CD4-positive, alpha-beta memory T cell (primary cell): ENCODE measurements at regions not wholly inside any gene's neighbourhood (a gene's known extent, or its start where the extent isn't known, plus 50 kb on each side); places are given as distances from the start of the nearest gene placed in this dataset.
A peak's percentile ranks its signal among the peaks of the same experiment; 100 is the strongest.
"Not testable (repeated sequence)": the region's sequence is repeated elsewhere in the genome, so short reads cannot be mapped to it uniquely, and the experiment has no call there.

Experiments
- CTCF ChIA-PET: fragments of 350-600 bp; sonication (Branson Sonifier 250); formaldehyde crosslinking; loops from one replicate; lab custom pipeline; 2021; ENCODE audit warnings: inconsistent platforms; ENCODE audit not compliant: partially characterized antibody; lab: Charles Lee
- POLR2A ChIA-PET: fragments of 350-600 bp; sonication (Branson Sonifier 250); formaldehyde crosslinking; loops from one replicate; lab custom pipeline; 2021; ENCODE audit not compliant: partially characterized antibody; lab: Charles Lee
- DNase-seq, 5 donors: peaks; one replicate each; pipeline versions ENCODE4 v3.0.0 to v3.0.0-alpha.2; 2020 to 2022; ENCODE audit warnings: mixed read lengths in 1 of 5
- H3K27ac ChIP-seq: one replicate; pipeline ENCODE4 v1.7.0; 2013; ENCODE audit warnings: low read depth, low read length
- H3K27me3 ChIP-seq: 2 replicates; pipeline ENCODE4 v1.7.0; 2013; ENCODE audit warnings: mild to moderate bottlenecking, low read length, moderate library complexity; ENCODE audit not compliant: insufficient read depth
- H3K36me3 ChIP-seq: 2 replicates; pipeline ENCODE4 v1.7.0; 2013; ENCODE audit warnings: mild to moderate bottlenecking, low read length, moderate library complexity; ENCODE audit not compliant: insufficient read depth
- H3K4me1 ChIP-seq: 2 replicates; pipeline ENCODE4 v1.7.0; 2013; ENCODE audit warnings: mild to moderate bottlenecking, low read length, moderate library complexity; ENCODE audit not compliant: insufficient read depth
- H3K4me3 ChIP-seq, 2 donors: one replicate each; pipeline ENCODE4 v1.7.0; 2013; ENCODE audit warnings: low read length in 2 of 2, mild to moderate bottlenecking in 1 of 2
- H3K9me3 ChIP-seq, 2 donors: one replicate each; pipeline ENCODE4 v1.7.0; 2013; ENCODE audit warnings: low read length in 2 of 2, control low read depth in 1 of 2; ENCODE audit not compliant: control insufficient read depth in 1 of 2
- H3K27ac Mint-ChIP-seq, 7 donors: one replicate each; pipeline ENCODE4 v1.8.0; 2020 to 2021; ENCODE audit warnings: mixed read lengths in 7 of 7, mild to moderate bottlenecking in 6 of 7, inconsistent platforms in 3 of 7, moderate library complexity in 3 of 7
- H3K27me3 Mint-ChIP-seq, 2 donors: one replicate each; pipeline ENCODE4 v1.8.0; 2020 to 2021; ENCODE audit warnings: mixed read lengths in 2 of 2
- H3K36me3 Mint-ChIP-seq, 2 donors: one replicate each; pipeline ENCODE4 v1.8.0; 2020 to 2021; ENCODE audit warnings: mixed read lengths in 2 of 2, inconsistent platforms in 1 of 2, mild to moderate bottlenecking in 1 of 2
- H3K4me1 Mint-ChIP-seq, 4 donors: one replicate each; pipeline ENCODE4 v1.8.0; 2020 to 2021; ENCODE audit warnings: mixed read lengths in 4 of 4, mild to moderate bottlenecking in 1 of 4
- H3K4me3 Mint-ChIP-seq, 8 donors: one replicate each; pipeline ENCODE4 v1.8.0; 2020 to 2021; ENCODE audit warnings: mixed read lengths in 8 of 8, mild to moderate bottlenecking in 7 of 8, moderate library complexity in 6 of 8, inconsistent platforms in 3 of 8
- H3K9me3 Mint-ChIP-seq, 8 donors: one replicate each; pipeline ENCODE4 v1.8.0; 2020 to 2021; ENCODE audit warnings: mixed read lengths in 8 of 8, mild to moderate bottlenecking in 5 of 8, inconsistent platforms in 3 of 8, moderate library complexity in 1 of 8
- intact Hi-C: fragments of 100-400 bp; cut with micrococcal nuclease; formaldehyde crosslinking; loops from one replicate; pipeline ENCODE4 v1.15.1; 2023

DNA sequence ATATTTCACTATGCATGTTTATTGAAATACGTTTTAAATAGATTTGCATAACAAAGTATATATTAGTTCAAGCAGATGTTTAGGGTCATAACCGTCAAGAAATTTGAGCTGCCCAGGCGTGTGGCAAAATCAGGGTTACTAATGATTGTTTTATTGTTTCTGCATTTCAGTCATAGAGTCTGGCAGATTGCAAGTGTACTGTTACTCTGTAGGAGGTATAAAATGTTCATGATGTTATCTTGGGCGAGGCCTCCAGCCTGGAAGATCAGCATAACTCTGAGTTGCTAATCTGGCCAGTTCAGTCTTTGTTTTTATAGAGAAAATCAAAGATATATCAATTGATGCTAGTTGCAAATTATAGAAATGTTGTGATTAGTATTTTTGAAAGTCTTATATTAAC is 410.9 kb downstream of the CHL1 start:
- H3K27ac Mint-ChIP-seq, DNase-seq, H3K9me3 ChIP-seq, H3K27ac ChIP-seq, H3K4me1 ChIP-seq, H3K9me3 Mint-ChIP-seq, POLR2A ChIA-PET, H3K36me3 Mint-ChIP-seq, H3K27me3 ChIP-seq, intact Hi-C loops, H3K27me3 Mint-ChIP-seq, H3K36me3 ChIP-seq, H3K4me3 Mint-ChIP-seq, CTCF ChIA-PET, H3K4me3 ChIP-seq, H3K4me1 Mint-ChIP-seq: not testable (repeated sequence)

DNA sequence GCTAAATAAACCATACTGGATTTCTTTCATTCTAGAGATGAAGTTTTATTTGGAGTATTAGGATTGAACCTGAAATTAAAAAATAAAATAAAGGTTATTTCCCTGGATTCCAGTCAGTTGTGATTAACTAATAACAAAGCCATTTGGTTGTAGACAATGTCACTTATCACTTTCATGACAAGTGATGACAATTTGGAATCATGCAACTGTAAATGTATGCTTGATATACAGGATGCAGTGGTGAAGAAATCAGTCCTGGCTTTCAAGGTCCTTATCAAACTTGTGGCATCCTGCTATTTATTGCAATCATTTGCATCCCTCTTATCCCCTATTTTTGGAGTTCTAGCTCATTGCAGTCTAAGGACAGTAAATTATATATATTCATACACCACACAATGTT is 425.2 kb downstream of the CHL1 start:
- no peaks in the 10 kb centered on the region for H3K4me1 Mint-ChIP-seq

DNA sequence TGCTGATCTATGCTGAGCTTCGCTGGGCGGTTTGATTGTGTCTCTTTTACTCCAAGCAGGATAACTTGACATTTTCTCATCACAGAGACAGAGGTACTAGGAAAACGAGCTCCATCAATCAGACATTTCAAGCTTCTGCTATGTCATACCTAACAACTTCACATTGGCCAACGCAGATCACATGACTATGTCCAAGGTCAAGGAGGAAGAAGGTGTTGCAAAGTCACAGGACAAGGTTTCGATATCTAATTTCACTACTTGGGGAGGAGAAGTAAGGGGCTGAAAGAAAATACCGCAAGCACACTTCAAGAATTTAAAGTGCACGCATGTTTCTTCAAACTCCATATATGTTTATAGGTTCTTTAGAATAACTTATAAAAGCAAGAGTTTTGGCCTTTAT is 425.8 kb downstream of the CHL1 start:
- H3K27ac Mint-ChIP-seq = no peak overlapping the region
- DNase-seq = no peak
- Histone ChIP-seq H3K9me3 (no peaks in the 10 kb centered on the region), H3K27ac (no peak overlapping the region), H3K27me3 (no peaks in the 10 kb centered on the region), H3K4me1 (no peaks in the 10 kb centered on the region), H3K36me3 (no peaks in the 10 kb centered on the region), H3K4me3 (no peak overlapping the region)
- no peak overlapping the region for H3K4me3 Mint-ChIP-seq
- H3K27me3 Mint-ChIP-seq = no peaks in the 10 kb centered on the region
- intact Hi-C loops = no loop called here
- peaks cover 0 to 6% (median 2%) of the 10 kb centered on the region in 8 donors for H3K9me3 Mint-ChIP-seq
- ChIA-PET CTCF (no interaction called here), POLR2A (no interaction called here)
- no peaks in the 10 kb centered on the region for H3K4me1 Mint-ChIP-seq
- H3K36me3 Mint-ChIP-seq = no peaks in the 10 kb centered on the region

More for the DNA sequence above, 425.2 kb downstream of the CHL1 start:
- no peaks in the 10 kb centered on the region for H3K36me3 Mint-ChIP-seq
- no peaks in the 10 kb centered on the region for H3K36me3 ChIP-seq
- intact Hi-C loops = no loop called here
- CTCF ChIA-PET = no interaction called here
- POLR2A ChIA-PET = no interaction called here
- H3K9me3 ChIP-seq = no peaks in the 10 kb centered on the region
- no peak overlapping the region for H3K27ac Mint-ChIP-seq
- H3K27ac ChIP-seq = no peak overlapping the region
- no peak overlapping the region for H3K4me3 Mint-ChIP-seq
- DNase-seq = no peak
- no peak overlapping the region for H3K4me3 ChIP-seq
- peaks cover 0 to 6% (median 2%) of the 10 kb centered on the region in 8 donors for H3K9me3 Mint-ChIP-seq
- H3K4me1 ChIP-seq = no peaks in the 10 kb centered on the region
- no peaks in the 10 kb centered on the region for H3K27me3 Mint-ChIP-seq
- no peaks in the 10 kb centered on the region for H3K27me3 ChIP-seq

DNA sequence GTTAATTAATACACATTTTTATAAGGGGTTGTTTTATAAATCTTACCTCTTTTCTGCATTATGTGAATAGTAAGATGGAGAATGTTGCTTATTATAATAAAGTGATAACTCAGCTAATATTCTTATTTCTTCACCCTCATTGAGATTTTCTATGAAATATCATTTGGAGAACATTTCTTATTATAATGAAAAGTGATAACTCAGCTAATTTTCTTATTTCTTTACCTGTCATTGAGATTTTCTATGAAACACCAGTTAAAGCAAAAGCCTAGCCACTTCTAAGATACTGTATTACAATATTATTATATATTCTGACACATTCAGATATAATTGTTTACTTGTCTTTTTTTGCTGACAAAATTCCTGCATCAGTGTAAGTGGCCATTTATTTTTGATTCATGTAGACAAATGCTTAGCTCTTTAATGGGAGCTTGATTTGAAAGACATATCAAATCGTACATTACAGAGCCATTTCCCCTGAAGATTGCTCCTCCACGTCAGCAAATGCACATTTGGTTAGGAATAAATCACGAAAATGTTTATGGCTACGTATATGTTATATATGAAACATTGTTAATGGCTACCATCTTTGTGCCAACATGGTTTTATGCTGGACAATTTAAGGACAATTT is 427.5 kb downstream of the CHL1 start:
- Histone ChIP-seq H3K36me3 (no peaks in the 10 kb centered on the region), H3K4me3 (no peak overlapping the region), H3K4me1 (no peaks in the 10 kb centered on the region), H3K27me3 (no peaks in the 10 kb centered on the region), H3K27ac (no peak overlapping the region), H3K9me3 (no peaks in the 10 kb centered on the region)
- H3K36me3 Mint-ChIP-seq = no peaks in the 10 kb centered on the region
- CTCF ChIA-PET = no interaction called here
- H3K4me1 Mint-ChIP-seq = no peaks in the 10 kb centered on the region
- peaks cover 0 to 6% (median 2%) of the 10 kb centered on the region in 8 donors for H3K9me3 Mint-ChIP-seq
- H3K4me3 Mint-ChIP-seq = no peak overlapping the region
- no peaks in the 10 kb centered on the region for H3K27me3 Mint-ChIP-seq
- no peak overlapping the region for H3K27ac Mint-ChIP-seq
- no peak for DNase-seq
- POLR2A ChIA-PET = no interaction called here
- intact Hi-C loops = no loop called here

DNA sequence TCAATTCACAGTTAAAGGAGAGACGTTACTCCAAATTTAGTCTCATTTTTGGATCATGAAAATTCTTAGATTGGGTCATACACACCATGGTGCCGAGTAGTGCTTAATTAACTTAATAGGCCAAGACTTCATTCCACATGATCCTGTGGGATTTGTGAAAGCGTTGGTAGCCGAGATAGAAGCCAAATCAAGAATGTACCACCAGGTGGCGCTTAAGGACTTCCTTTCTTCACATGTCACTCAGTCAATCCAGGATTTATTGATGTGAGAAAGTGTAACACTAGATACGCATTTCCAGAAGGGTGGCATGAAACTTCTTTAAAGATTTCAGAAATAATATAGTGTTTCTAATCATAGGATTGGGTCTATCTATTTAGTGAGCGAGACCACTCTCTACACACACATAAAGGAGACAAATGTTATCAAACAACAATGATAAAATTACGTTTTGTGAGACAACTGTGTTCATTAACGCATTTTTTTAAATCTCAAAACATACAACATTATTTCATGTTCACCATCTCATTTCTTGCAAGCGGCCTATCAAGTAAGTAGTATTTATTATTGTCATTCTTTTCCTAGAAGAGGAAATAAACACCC is 436.1 kb downstream of the CHL1 start:
- Mint-ChIP-seq H3K36me3 (no peaks in the 10 kb centered on the region), H3K4me1 (no peaks in the 10 kb centered on the region), H3K27me3 (no peaks in the 10 kb centered on the region), H3K4me3 (no peak overlapping the region), H3K27ac (no peak overlapping the region), H3K9me3 (peaks cover 0 to 4% (median 0%) of the 10 kb centered on the region in 8 donors)
- H3K27me3 ChIP-seq = no peaks in the 10 kb centered on the region
- peak in 2 of 5 donors; percentile 1 to 2 for DNase-seq
- ChIA-PET CTCF (no interaction called here), POLR2A (no interaction called here)
- H3K4me3 ChIP-seq = no peak overlapping the region
- H3K27ac ChIP-seq = no peak overlapping the region
- H3K9me3 ChIP-seq = no peaks in the 10 kb centered on the region
- no peaks in the 10 kb centered on the region for H3K4me1 ChIP-seq
- intact Hi-C loops = no loop called here
- no peaks in the 10 kb centered on the region for H3K36me3 ChIP-seq

DNA sequence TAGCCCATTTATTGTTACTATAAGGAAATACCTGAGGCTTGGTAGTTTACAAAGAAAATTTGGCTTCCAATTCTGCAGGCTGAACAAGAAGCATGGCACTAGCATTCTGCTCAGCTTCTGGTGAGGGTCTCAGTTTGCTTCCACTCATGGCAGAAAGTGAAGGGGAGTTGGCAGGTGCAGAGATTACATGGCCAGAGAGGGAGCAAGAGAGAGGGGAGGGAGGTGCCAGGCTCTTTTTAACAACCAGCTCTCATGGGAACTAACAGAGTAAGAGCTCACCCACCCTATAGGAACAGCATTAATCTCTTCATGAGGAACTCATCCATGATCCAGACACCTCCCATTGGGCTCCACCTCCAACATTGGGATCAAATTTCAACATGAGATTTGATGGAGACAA is 437.9 kb downstream of the CHL1 start:
- intact Hi-C loops = no loop called here
- peaks cover 0 to 3% (median 0%) of the 10 kb centered on the region in 8 donors for H3K9me3 Mint-ChIP-seq
- H3K27me3 Mint-ChIP-seq = no peaks in the 10 kb centered on the region

DNA sequence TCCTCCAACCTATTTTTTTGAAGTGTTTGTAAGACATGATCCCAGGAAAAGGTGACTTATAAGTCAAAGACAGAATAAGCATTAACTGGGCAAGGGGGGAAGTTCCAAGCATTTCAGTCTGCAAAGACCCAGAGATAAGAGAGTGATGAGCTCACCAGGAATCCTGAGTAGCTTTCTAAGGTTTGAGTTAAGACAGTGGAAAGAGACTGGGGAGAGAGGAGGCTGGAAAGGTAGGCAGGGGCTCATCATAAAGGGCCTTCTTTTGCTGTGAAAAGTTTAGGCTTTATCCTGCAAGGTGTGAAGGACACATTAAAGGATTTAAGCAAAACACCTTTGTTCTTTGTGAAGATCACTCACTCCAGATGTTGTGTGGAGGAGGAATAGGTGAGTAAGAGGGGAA is 438.8 kb downstream of the CHL1 start:
- Histone ChIP-seq H3K4me1 (no peaks in the 10 kb centered on the region), H3K4me3 (no peak overlapping the region), H3K27ac (no peak overlapping the region), H3K36me3 (no peaks in the 10 kb centered on the region), H3K9me3 (no peaks in the 10 kb centered on the region), H3K27me3 (no peaks in the 10 kb centered on the region)
- intact Hi-C loops = no loop called here
- Mint-ChIP-seq H3K4me1 (no peaks in the 10 kb centered on the region), H3K36me3 (no peaks in the 10 kb centered on the region), H3K27ac (no peak overlapping the region), H3K9me3 (peaks cover 0 to 5% (median 0%) of the 10 kb centered on the region in 8 donors), H3K4me3 (no peak overlapping the region), H3K27me3 (no peaks in the 10 kb centered on the region)
- no peak for DNase-seq
- ChIA-PET POLR2A (no interaction called here), CTCF (no interaction called here)

More for the DNA sequence above, 437.9 kb downstream of the CHL1 start:
- Histone ChIP-seq H3K9me3 (no peaks in the 10 kb centered on the region), H3K4me3 (no peak overlapping the region), H3K4me1 (no peaks in the 10 kb centered on the region), H3K27ac (no peak overlapping the region), H3K27me3 (no peaks in the 10 kb centered on the region), H3K36me3 (no peaks in the 10 kb centered on the region)
- Mint-ChIP-seq H3K27ac (no peak overlapping the region), H3K4me3 (no peak overlapping the region), H3K4me1 (no peaks in the 10 kb centered on the region), H3K36me3 (no peaks in the 10 kb centered on the region)
- ChIA-PET CTCF (no interaction called here), POLR2A (no interaction called here)
- no peak for DNase-seq
